OCI-LY1 (cell line): ENCODE measurements at regions not wholly inside any gene's neighbourhood (a gene's known extent, or its start where the extent isn't known, plus 50 kb on each side); places are given as distances from the start of the nearest gene placed in this dataset.

ENCODE experiments used
- H2AFZ ChIP-seq: fragments of 200-600 bp; sonication (generic), shearing (Covaris generic); 2 replicates; pipeline ENCODE4 v1.6.0; 2014; ENCODE audit warnings: antibody characterized with exemption, mild to moderate bottlenecking, low read length
- H3F3A ChIP-seq: fragments of 200-600 bp; sonication (generic), shearing (Covaris generic); 2 replicates; pipeline ENCODE4 v1.6.0; 2014; ENCODE audit warnings: mild to moderate bottlenecking, antibody characterized with exemption, low read length, moderate library complexity; ENCODE audit not compliant: insufficient read depth
- H3K27ac ChIP-seq: fragments of 200-600 bp; sonication (generic); 2 replicates; pipeline ENCODE4 v1.5.1; 2014; ENCODE audit warnings: low read length, mixed run types, mild to moderate bottlenecking, low read depth; ENCODE audit not compliant: poor library complexity, severe bottlenecking
- H3K27me3 ChIP-seq: fragments of 200-600 bp; sonication (generic); 2 replicates; pipeline ENCODE4 v1.6.0; 2014; ENCODE audit warnings: antibody characterized with exemption, mild to moderate bottlenecking, low read length, moderate library complexity; ENCODE audit not compliant: insufficient read depth
- H3K36me3 ChIP-seq: fragments of 200-600 bp; sonication (generic); 2 replicates; pipeline ENCODE4 v1.6.1; 2014; ENCODE audit warnings: mild to moderate bottlenecking, antibody characterized with exemption, low read length, moderate library complexity, mixed read lengths; ENCODE audit not compliant: insufficient read depth
- H3K4me1 ChIP-seq: fragments of 200-600 bp; sonication (generic); 2 replicates; pipeline ENCODE4 v1.5.1; 2014; ENCODE audit warnings: mild to moderate bottlenecking, low read length, moderate library complexity; ENCODE audit not compliant: insufficient read depth, severe bottlenecking
- H3K4me2 ChIP-seq: fragments of 200-600 bp; sonication (generic), shearing (Covaris generic); 2 replicates; pipeline ENCODE4 v1.6.1; 2014; ENCODE audit warnings: low read length
- H3K4me3 ChIP-seq: fragments of 200-600 bp; sonication (generic); 2 replicates; pipeline ENCODE4 v1.5.1; 2014; ENCODE audit warnings: low read length, low read depth, mild to moderate bottlenecking, mixed read lengths; ENCODE audit not compliant: poor library complexity, severe bottlenecking
- H3K79me2 ChIP-seq: fragments of 200-600 bp; shearing (Covaris generic); 2 replicates; pipeline ENCODE4 v1.6.1; 2016; ENCODE audit warnings: mixed run types, low read length, mixed read lengths; ENCODE audit not compliant: insufficient read depth
- H3K9ac ChIP-seq: fragments of 200-600 bp; sonication (generic), shearing (Covaris generic); 2 replicates; pipeline ENCODE4 v1.6.1; 2014; ENCODE audit warnings: mild to moderate bottlenecking, low read length, mixed read lengths
- H3K9me2 ChIP-seq: fragments of 200-600 bp; sonication (generic), shearing (Covaris generic); 2 replicates; pipeline ENCODE4 v1.6.1; 2014; ENCODE audit warnings: low read depth, mild to moderate bottlenecking, low read length, mixed read lengths
- H3K9me3 ChIP-seq: fragments of 200-600 bp; shearing (Covaris generic); 2 replicates; pipeline ENCODE4 v1.6.1; 2014; ENCODE audit warnings: low read length, mixed read lengths
- H4K20me1 ChIP-seq: fragments of 200-600 bp; sonication (generic), shearing (Covaris generic); 2 replicates; pipeline ENCODE4 v1.6.0; 2016; ENCODE audit warnings: mild to moderate bottlenecking, low read length; ENCODE audit not compliant: insufficient read depth
- EZH2 ChIP-seq: fragments of 200-600 bp; sonication (generic), shearing (Covaris generic); IDR thresholded peaks from 2 replicates; pipeline ENCODE4 v1.8.0; 2017; ENCODE audit warnings: borderline replicate concordance, mixed run types, mild to moderate bottlenecking, antibody characterized with exemption, low read length, moderate library complexity, mixed read lengths
- TF ChIP-seq, protein P1 (sequence below): fragments of 200-600 bp; sonication (generic), shearing (Covaris generic); IDR thresholded peaks from 2 replicates; pipeline ENCODE4 v1.5.1; 2017; ENCODE audit warnings: mild to moderate bottlenecking, antibody characterized with exemption, low read length, moderate library complexity, mixed read lengths

GRCh38 chr18:51724790-51725721 is 527.6 kb upstream of the MEX3C start:
- Histone ChIP-seq H4K20me1 (no peaks in the 10 kb centered on the region), H3K27me3 (0 out of 2 replicates have a peak, but pooled peaks cover 3% of the 10 kb centered on the region), H3F3A (no peaks in the 10 kb centered on the region), H3K4me2 (no peak overlapping the region), H3K79me2 (no peaks in the 10 kb centered on the region), H3K9me3 (no peaks in the 10 kb centered on the region), H3K36me3 (no peaks in the 10 kb centered on the region), H3K9me2 (no peaks in the 10 kb centered on the region), H3K4me1 (no peaks in the 10 kb centered on the region), H3K4me3 (no peak overlapping the region), H3K27ac (no peak overlapping the region), H2AFZ (no peak overlapping the region), H3K9ac (no peak overlapping the region)
- TF ChIP-seq, protein P1, sequence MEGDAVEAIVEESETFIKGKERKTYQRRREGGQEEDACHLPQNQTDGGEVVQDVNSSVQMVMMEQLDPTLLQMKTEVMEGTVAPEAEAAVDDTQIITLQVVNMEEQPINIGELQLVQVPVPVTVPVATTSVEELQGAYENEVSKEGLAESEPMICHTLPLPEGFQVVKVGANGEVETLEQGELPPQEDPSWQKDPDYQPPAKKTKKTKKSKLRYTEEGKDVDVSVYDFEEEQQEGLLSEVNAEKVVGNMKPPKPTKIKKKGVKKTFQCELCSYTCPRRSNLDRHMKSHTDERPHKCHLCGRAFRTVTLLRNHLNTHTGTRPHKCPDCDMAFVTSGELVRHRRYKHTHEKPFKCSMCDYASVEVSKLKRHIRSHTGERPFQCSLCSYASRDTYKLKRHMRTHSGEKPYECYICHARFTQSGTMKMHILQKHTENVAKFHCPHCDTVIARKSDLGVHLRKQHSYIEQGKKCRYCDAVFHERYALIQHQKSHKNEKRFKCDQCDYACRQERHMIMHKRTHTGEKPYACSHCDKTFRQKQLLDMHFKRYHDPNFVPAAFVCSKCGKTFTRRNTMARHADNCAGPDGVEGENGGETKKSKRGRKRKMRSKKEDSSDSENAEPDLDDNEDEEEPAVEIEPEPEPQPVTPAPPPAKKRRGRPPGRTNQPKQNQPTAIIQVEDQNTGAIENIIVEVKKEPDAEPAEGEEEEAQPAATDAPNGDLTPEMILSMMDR: no peak
- TF ChIP-seq EZH2: no peak

DNA sequence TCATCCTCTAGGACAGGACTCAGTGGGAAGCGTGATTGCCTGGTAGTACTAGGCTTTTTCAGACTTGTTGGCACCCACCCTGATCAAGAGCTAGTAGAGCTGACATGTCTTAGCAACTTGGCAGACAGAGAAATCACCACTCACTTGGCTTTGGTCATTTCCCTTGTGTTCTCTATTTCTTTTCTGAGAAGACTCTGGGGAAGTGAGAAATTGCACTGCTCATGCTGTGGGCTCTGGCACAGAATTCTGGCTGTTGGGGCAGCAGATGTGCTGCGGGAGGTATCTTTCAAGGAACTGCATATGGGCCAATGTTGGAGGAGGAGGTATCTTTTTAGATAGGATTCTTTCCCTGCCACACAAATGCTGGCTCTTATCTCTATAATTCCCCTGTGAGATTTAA is 529.1 kb upstream of the MEX3C start:
- no peak overlapping the region for H3K9ac ChIP-seq
- no peak for TF ChIP-seq EZH2
- TF ChIP-seq, protein P1: no peak
- H3K79me2 ChIP-seq: no peaks in the 10 kb centered on the region
- H2AFZ ChIP-seq: no peak overlapping the region
- H4K20me1 ChIP-seq: no peaks in the 10 kb centered on the region
- H3F3A ChIP-seq: no peaks in the 10 kb centered on the region
- H3K4me2 ChIP-seq: no peak overlapping the region
- no peaks in the 10 kb centered on the region for H3K27me3 ChIP-seq
- no peak overlapping the region for H3K27ac ChIP-seq
- H3K9me2 ChIP-seq: no peaks in the 10 kb centered on the region
- H3K36me3 ChIP-seq: no peaks in the 10 kb centered on the region
- H3K4me3 ChIP-seq: no peak overlapping the region
- no peaks in the 10 kb centered on the region for H3K4me1 ChIP-seq
- H3K9me3 ChIP-seq: no peaks in the 10 kb centered on the region

GRCh38 chr18:51727780-51728179 is 530.3 kb upstream of the MEX3C start:
- Histone ChIP-seq H3F3A (no peaks in the 10 kb centered on the region), H3K27me3 (no peaks in the 10 kb centered on the region), H3K4me2 (no peak overlapping the region), H3K4me1 (no peaks in the 10 kb centered on the region), H3K79me2 (no peaks in the 10 kb centered on the region), H3K9ac (no peak overlapping the region), H3K36me3 (no peaks in the 10 kb centered on the region), H3K9me2 (no peaks in the 10 kb centered on the region), H3K9me3 (no peaks in the 10 kb centered on the region), H4K20me1 (no peaks in the 10 kb centered on the region), H2AFZ (no peak overlapping the region), H3K4me3 (no peak overlapping the region), H3K27ac (no peak overlapping the region)
- TF ChIP-seq, protein P1: no peak
- TF ChIP-seq EZH2: no peak
